ENCODE measurements at regions not wholly inside any gene's neighbourhood (a gene's known extent, or its start where the extent isn't known, plus 50 kb on each side); places are given as distances from the start of the nearest gene placed in this dataset.

DNA sequence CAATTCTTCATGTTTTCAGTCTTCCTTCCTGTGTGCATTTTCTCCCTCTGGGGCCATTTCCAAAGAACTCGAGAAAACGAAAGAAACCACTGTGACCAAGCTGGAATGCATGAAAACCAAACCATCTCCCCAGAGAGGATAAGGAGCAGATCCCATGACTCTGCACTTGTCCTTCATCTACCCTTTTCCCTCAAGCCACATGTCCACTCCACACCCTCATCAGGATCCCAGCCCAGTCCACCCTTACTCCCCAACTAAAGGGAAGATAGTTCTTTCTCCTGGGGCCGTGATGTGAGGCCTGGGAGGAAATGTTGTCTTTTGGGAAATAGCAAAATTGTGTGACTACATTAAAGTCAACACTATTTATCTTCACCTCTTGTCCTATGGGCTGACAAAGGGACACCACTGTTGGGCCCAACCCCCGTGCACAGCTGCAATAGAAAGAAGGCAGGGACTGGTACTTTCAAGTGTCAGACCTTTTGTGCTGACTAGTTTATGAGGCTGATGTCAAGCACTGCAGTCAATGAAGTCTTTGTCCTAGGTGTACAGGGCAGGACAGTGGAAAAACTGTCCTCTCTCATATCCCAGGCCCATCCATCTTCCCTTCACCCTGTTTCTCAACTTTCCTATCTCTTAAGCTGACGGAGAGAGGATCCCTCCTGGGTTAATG is 487.1 kb upstream of the NR2F2 start:
- Mint-ChIP-seq H3K36me3 (peaks cover 0 to 3% (median 0%) of the 10 kb centered on the region in 3 donors), H3K27ac (no peak overlapping the region), H3K27me3 (peaks cover 0 to under 1% (median 0%) of the 10 kb centered on the region in 5 donors), H3K9me3 (no peaks in the 10 kb centered on the region), H3K4me3 (no peak overlapping the region), H3K4me1 (peaks cover 7 to 31% (median 23%) of the 10 kb centered on the region in 4 donors)
- DNase-seq (no peak), ATAC-seq (no peak)
- POLR2A ChIA-PET: no interaction called here

DNA sequence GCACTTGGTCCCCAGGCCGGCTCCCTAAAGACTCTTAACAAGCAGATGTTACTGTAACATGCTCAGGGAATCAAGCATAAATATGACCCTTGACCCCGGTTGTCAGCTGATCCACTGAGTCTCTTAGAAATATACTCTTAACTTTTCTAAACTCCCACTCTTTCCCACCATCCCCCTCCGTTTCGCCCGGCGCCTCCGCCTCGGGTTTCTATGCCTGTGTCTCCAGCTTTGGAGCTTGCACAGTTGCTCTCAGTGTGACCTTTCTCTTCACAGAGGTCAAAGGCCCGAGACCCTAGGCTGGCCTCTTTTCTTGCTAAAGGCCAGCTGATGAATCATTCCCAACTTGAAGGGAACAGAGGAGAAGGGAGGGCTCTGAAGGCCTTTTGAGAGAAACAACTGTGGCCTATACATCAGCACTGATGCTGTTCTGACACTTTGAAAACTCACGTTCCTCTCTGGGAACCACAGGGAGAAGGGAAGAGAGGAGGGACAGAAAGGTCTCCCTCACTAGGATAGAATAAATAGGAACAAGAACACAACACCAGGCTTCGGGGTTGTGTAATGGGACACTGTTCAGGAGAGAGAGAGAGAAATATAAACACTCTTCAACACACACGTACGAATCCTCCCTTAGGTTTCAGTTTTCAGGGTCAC is 484.5 kb upstream of the NR2F2 start:
- Mint-ChIP-seq H3K9me3 (peaks cover 0 to 1% (median 0%) of the 10 kb centered on the region in 9 donors), H3K27me3 (peaks cover 0 to 14% (median 6%) of the 10 kb centered on the region in 5 donors), H3K4me1 (peaks cover 2 to 8% (median 4%) of the 10 kb centered on the region in 4 donors), H3K4me3 (no peak overlapping the region), H3K36me3 (peaks cover 0 to 3% (median 0%) of the 10 kb centered on the region in 3 donors), H3K27ac (no peak overlapping the region)
- ATAC-seq: no peak
- POLR2A ChIA-PET: no interaction called here
- no peak for DNase-seq

DNA sequence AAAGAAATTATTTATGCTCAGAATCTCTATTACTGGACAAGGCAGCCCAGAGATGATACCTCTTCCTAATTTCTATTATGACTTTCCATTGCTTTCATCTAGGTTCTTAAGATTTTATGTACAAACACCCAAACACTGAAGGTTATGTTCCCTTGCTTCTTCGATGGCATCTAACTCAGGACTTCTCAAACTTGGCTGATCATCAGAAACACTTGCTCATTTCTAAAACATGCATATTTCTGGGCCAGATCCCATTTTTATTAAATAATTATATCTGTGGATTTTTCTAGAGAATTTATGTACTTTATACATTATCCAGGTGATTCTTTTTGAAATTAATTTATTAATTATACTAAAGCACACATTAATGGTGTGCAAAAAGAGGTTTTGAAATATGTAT is 482.4 kb upstream of the NR2F2 start:
- Mint-ChIP-seq H3K36me3 (no peaks in the 10 kb centered on the region), H3K27me3 (peaks cover 0 to 14% (median 6%) of the 10 kb centered on the region in 5 donors), H3K27ac (no peak overlapping the region), H3K9me3 (peaks cover 0 to 1% (median 0%) of the 10 kb centered on the region in 9 donors), H3K4me3 (no peak overlapping the region), H3K4me1 (peaks cover 0 to 2% (median under 1%) of the 10 kb centered on the region in 4 donors)
- no peak for ATAC-seq
- no peak for DNase-seq
- POLR2A ChIA-PET: no interaction called here

GRCh38 chr15:95850837-95851236 is 479.7 kb upstream of the NR2F2 start:
- POLR2A ChIA-PET: no interaction called here
- no peak overlapping the region for H3K27ac Mint-ChIP-seq
- H3K36me3 Mint-ChIP-seq: no peaks in the 10 kb centered on the region
- H3K4me1 Mint-ChIP-seq: no peaks in the 10 kb centered on the region
- DNase-seq (no peak), ATAC-seq (no peak)
- H3K9me3 Mint-ChIP-seq: peaks cover 0 to 1% (median 0%) of the 10 kb centered on the region in 9 donors
- peaks cover 3 to 22% (median 8%) of the 10 kb centered on the region in 5 donors for H3K27me3 Mint-ChIP-seq
- H3K4me3 Mint-ChIP-seq: no peak overlapping the region

DNA sequence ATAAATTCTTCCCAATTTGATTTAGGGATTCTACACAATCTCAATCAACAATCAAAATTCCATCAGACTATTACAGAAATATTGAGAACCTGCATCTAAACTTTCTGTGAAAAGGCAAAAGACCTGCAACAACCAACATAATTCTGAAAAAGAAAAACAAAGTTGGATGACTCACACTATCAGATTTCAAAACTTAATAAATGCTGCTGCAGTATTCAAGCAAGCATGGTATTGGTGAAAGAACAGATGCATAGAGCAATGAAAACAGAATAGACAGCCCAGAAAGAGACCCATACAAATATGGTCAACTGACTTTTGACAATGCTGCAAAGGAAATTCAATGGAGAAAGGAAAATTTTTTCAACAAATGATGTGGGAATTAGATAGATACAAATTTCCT is 477.1 kb upstream of the NR2F2 start:
- DNase-seq (no peak), ATAC-seq (no peak)
- Mint-ChIP-seq H3K27ac (no peak overlapping the region), H3K4me3 (no peak overlapping the region), H3K27me3 (peaks cover 5 to 22% (median 9%) of the 10 kb centered on the region in 5 donors), H3K4me1 (no peaks in the 10 kb centered on the region), H3K9me3 (peaks cover 0 to 1% (median 0%) of the 10 kb centered on the region in 9 donors), H3K36me3 (no peaks in the 10 kb centered on the region)
- POLR2A ChIA-PET: no interaction called here

- DNase-seq: no peak
- POLR2A ChIA-PET: no interaction called here
- Mint-ChIP-seq H3K27me3 (peaks cover 0 to 8% (median 5%) of the 10 kb centered on the region in 5 donors), H3K36me3 (no peaks in the 10 kb centered on the region), H3K27ac (no peak overlapping the region), H3K9me3 (no peaks in the 10 kb centered on the region), H3K4me3 (no peak overlapping the region), H3K4me1 (no peaks in the 10 kb centered on the region)
- no peak for ATAC-seq
Measured at GRCh38 chr15:95857124-95857757, 473.3 kb upstream of the NR2F2 start.

DNA sequence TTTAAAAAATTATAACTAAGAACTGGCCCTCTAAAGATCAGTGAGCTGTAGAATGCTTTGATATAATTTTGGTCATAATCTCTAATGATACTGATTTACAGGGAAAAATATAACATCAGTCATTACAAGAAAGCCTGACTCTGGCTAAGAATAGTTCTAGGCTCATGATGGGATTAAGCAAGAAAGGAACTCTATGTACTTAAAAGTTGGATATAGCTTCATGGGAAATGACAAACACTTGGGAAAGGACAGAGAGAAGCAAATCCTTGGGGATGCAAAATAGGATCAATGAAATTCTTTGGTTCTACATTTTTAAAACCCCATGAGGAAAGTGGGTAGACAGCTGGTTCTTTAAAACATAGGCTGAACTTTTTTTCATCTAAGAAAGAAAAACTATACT is 472.7 kb upstream of the NR2F2 start:
- ATAC-seq (no peak), DNase-seq (no peak)
- H3K4me1 Mint-ChIP-seq: no peaks in the 10 kb centered on the region
- H3K27me3 Mint-ChIP-seq: peaks cover 0 to 14% (median 5%) of the 10 kb centered on the region in 5 donors
- no peak overlapping the region for H3K27ac Mint-ChIP-seq
- no peak overlapping the region for H3K4me3 Mint-ChIP-seq
- POLR2A ChIA-PET: no interaction called here
- H3K9me3 Mint-ChIP-seq: no peaks in the 10 kb centered on the region
- H3K36me3 Mint-ChIP-seq: no peaks in the 10 kb centered on the region

DNA sequence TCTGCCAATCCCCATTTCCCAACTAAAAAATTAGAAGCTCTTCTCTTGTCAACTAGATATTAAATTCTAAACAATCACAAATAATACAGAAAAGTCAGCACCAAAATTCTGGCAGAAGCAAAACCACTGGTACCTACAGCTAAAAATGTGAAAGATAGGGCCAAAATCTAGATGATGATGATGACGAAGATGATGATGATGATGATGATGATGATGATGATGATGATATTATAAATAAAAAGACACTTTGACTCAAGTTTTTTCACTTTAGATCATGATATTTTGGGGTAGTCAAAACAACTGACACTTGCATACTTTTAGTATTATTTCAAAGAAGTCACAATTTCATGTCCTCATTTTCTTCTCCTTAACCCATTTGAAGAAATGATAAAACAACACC is 470.1 kb upstream of the NR2F2 start:
- DNase-seq: no peak
- Mint-ChIP-seq H3K9me3 (no peaks in the 10 kb centered on the region), H3K4me1 (peaks cover 0 to 8% (median 2%) of the 10 kb centered on the region in 4 donors), H3K27ac (no peak overlapping the region), H3K36me3 (no peaks in the 10 kb centered on the region), H3K4me3 (no peak overlapping the region), H3K27me3 (peaks cover 0 to 13% (median 3%) of the 10 kb centered on the region in 5 donors)
- POLR2A ChIA-PET: no interaction called here
- no peak for ATAC-seq

DNA sequence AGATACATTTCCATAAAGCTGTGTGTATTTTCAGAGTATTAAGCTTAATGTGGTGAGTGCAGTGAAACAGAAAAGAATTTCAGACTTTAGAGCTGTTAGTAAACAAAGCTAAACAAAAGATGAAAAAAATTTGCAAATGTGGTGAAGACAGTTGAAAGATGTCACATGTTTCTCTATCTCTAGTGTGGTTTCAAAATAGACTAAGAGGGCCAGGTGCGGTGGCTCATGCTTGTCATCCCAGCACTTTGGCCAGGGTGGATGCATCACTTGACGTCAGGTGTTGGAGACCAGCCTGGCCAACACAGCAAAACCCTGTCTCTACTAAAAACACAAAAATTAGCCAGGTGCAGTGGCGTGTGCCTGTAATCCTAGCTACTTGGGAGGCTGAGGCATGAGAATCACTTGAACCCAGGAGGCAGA is 466.0 kb upstream of the NR2F2 start:
- H3K4me3 Mint-ChIP-seq: no peak overlapping the region
- POLR2A ChIA-PET: interaction anchor here (0.5 kb wide), 1 partner anchor 15 kb away, joined by 4 read pairs; no protein-coding TSS in a partner anchor
- no peaks in the 10 kb centered on the region for H3K36me3 Mint-ChIP-seq
- H3K27ac Mint-ChIP-seq: peak overlapping the region in 2 of 10 donors; percentile 5 to 81
- H3K4me1 Mint-ChIP-seq: peaks cover 0 to 22% (median 7%) of the 10 kb centered on the region in 4 donors
- DNase-seq (peak in 1 of 10 donors; percentile 34), ATAC-seq (no peak)
- peaks cover 0 to 37% (median 3%) of the 10 kb centered on the region in 5 donors for H3K27me3 Mint-ChIP-seq
- H3K9me3 Mint-ChIP-seq: no peaks in the 10 kb centered on the region

GRCh38 chr15:95865330-95865739 is 465.2 kb upstream of the NR2F2 start:
- Mint-ChIP-seq H3K27ac (peak overlapping the region in 1 of 10 donors; percentile 87), H3K36me3 (no peaks in the 10 kb centered on the region), H3K27me3 (peaks cover 0 to 37% (median 1%) of the 10 kb centered on the region in 5 donors), H3K4me1 (peaks cover 0 to 30% (median 15%) of the 10 kb centered on the region in 4 donors), H3K9me3 (no peaks in the 10 kb centered on the region), H3K4me3 (no peak overlapping the region)
- ATAC-seq (no peak), DNase-seq (no peak)
- POLR2A ChIA-PET: no interaction called here

DNA sequence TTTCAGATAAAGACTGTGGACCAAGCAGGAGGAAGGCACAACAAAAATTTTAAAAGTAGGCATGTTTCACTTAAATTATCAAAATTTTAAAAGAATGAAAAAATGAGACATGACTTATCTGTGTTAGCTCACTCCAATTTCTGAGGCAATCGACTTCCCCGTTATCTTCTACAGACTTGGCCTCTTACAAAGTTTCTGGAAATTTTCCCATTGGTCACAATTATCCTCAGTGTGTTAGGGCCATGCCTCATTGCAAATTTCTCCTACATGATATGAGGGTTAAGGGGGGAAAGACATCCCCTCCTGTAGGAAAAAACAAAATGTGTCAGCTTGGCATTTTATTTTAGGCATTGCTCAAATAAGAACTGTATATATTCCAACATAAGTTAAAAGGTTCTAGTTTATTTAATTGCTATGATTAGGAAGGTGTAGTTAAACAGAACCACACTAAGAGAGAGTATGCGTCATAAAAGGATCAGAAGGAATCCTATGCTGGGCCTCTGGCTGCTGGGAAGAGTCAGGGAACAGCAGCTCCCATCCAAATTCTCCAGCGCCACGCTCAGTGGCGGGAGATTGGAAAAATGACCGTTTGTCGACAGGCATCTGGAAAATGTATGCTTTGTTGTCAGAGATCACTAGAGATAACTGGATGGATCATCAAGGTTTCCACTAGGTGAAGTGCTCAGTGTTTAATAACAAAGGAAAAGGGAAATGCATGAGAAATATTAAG is 463.6 kb upstream of the NR2F2 start:
- Mint-ChIP-seq H3K9me3 (no peaks in the 10 kb centered on the region), H3K27ac (no peak overlapping the region), H3K4me3 (no peak overlapping the region), H3K4me1 (peaks cover 0 to 36% (median 15%) of the 10 kb centered on the region in 4 donors), H3K27me3 (peaks cover 0 to 37% (median 1%) of the 10 kb centered on the region in 5 donors), H3K36me3 (no peaks in the 10 kb centered on the region)
- no peak for DNase-seq
- POLR2A ChIA-PET: no interaction called here
- no peak for ATAC-seq

- ATAC-seq (no peak), DNase-seq (no peak)
- peak overlapping the region in 3 of 10 donors; percentile 0 to 66 (median 37) for H3K4me3 Mint-ChIP-seq
- POLR2A ChIA-PET: no interaction called here
- peaks cover 0 to 36% (median 15%) of the 10 kb centered on the region in 4 donors for H3K4me1 Mint-ChIP-seq
- H3K9me3 Mint-ChIP-seq: no peaks in the 10 kb centered on the region
- no peaks in the 10 kb centered on the region for H3K36me3 Mint-ChIP-seq
- H3K27me3 Mint-ChIP-seq: peaks cover 0 to 25% (median 1%) of the 10 kb centered on the region in 5 donors
- H3K27ac Mint-ChIP-seq: peak overlapping the region in 1 of 10 donors; percentile 78
Measured at GRCh38 chr15:95868450-95868849, 462.1 kb upstream of the NR2F2 start.
